ENCODE measurements at regions not wholly inside any gene's neighbourhood (a gene's known extent, or its start where the extent isn't known, plus 50 kb on each side); places are given as distances from the start of the nearest gene placed in this dataset.

DNA sequence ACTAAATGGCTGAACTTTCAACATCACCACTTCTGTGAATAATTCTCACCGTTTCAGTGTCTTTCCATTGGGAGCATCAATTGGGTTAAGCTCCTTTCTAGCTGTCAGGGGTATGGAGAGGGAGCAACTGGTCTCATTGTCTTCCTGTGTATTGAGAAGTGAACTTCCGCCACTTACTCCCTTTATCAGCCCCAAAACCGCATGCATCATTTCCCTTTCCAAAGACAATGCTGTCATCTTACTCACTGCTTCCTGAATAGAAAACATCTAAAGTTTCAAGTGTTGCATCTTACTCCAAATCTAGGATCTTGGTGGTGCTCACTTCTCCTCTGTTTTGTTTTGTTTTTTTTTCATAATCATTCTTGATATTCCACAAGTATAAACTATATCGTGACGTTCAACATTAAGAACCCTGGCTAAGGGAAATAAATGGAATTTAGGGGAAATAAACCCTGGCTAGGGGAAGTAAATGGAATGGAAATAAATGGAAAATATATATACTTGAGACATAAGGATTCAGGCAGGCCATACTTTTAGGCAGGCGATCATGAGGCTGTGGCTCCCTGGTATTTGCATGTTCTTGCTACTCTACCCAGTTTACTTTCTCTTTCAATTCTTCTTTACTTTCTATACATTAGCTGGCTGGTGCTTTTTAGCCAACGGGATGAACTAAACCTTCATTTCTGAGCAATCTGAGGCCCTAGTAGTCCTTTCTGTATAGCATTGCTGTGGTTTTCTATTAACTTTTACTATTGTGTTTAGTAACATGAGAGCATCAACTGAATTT is 371.9 kb downstream of the BMPER start:
- DNase-seq = no peak

DNA sequence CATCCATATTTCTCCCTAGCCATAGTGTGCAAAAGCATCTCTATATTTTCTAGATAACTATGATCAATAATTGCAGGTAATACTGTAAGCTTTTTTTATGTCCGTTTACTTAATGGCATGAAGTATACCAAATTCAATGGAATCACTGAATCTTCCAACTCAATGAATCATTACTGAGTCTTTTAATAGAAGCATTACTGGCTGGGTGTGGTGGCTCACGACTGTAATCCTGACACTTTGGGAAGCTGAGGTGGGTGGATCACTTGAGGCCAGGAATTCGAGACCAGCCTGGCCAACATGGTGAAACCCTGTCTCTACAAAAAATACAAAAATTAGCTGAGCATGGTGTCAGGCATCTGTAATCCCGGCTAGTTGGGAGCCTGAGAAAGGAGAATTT is 372.5 kb downstream of the BMPER start:
- DNase-seq = no peak

DNA sequence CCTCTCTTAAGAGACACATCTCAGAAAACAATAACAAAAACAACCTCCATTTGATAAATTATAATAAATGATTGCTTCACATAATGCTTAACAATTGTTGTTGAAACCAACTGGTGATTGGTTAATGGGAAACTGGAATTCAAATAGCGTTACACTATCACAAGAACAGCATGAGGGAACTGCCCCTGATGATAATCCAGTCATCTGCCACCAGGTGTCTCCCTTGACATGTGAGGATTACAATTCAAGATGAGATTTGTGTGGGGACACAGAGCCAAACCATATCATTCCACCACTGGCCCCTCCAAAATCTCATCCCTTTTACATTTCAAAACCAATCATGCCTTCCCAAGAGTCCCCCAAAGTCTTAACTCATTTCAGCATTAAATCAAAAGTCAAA is 375.9 kb downstream of the BMPER start:
- no peak for DNase-seq

DNA sequence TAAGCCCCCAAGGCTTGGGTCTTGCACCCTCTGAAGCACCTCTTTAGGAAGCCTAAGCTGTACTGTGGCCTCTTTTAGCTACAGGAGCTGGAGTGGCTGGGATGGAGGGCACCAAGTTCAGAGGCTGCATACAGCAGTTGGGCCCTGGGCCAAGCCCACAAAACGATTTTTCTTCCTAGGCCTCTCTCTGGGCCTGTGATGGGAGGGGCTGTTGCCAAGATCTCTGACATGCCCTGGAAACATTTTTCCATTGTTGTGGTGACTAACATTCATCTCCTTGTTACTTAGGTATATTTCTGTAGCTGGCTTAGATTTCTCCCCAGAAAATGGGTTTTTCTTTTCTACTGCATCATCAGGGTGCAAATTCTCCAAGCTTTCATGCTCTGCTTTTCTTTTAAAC is 375.7 kb upstream of the NPSR1 start:
- DNase-seq = no peak

DNA sequence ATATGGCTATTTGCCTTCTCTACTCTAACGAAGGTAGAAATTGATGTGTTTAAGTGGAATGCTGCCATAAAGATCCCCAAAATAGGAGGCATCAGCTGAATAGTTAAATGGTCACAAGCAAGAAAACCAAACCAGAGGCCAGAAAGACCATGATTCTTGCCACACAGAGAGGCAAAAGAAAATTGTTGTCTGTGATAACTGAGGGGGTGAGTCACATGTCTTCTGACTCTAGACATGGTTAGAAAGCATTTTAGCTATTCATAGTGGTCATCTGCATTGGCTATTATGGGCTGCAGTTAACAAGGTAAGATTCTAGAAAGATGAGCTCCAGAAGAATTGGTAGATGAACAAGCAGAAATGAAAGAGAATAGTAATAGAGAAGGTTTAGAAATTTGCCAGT is 361.4 kb upstream of the NPSR1 start:
- DNase-seq = no peak

DNA sequence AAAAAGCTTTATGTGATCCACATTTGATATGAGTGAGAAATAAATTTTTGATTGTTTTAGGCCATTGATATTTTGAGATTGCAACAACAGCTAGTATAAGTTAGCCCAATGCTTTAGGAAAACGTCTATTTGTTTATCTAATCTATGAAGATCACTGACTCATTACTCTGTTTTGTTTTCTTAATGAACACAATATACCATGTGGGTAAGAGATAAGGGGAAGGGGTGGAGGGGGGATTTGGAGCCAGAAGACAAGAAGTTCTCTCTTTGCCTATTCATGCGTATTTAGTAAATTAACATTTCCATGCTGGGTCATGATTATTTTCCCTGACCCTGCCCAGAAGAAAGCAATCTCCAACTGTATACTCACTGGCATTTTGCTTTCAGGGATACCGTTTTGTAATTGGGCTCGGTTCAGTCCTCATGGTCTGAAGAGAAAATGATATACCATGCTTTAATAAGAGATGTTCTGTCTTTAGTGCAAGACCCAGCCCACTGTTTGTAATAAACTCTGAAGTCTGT is 359.5 kb upstream of the NPSR1 start:
- no peak for DNase-seq

DNA sequence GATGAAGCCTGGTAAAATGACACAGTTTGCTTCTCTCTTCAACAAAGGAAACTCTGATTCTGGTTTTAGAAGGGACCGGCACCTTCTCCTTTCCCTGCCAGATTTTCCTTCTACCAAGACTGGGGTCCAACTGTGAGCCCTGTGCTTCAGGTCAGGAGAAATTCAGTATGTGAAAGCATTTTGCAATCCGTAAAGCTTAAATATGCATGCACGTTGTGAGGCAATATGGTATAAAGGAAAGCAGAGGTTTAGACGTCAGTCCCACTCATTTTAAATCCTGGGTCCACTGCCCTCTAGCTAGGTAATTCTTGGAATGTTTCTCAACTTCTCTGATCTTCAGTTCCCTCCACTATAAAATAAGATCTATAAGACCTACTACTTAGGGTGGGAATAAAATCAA is 359.0 kb upstream of the NPSR1 start:
- DNase-seq = no peak

DNA sequence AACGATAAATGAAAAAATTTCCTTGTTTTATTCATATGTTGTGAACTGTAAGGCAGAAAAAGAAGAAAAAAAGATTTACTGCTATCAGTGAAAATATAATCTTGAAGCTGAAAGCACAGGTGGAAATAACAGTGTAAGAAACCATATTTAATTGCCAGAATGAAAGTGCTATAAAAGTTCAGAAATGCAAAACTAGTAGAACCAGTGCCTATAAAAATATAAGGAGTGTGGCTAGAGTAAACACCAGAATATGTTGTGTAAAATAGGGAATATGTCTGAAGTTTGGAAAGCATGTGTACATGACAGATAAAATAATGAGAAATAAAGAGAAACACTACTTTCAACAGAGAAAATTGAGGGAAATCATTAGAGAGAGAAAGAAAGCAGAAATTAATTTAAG is 350.5 kb upstream of the NPSR1 start:
- no peak for DNase-seq

DNA sequence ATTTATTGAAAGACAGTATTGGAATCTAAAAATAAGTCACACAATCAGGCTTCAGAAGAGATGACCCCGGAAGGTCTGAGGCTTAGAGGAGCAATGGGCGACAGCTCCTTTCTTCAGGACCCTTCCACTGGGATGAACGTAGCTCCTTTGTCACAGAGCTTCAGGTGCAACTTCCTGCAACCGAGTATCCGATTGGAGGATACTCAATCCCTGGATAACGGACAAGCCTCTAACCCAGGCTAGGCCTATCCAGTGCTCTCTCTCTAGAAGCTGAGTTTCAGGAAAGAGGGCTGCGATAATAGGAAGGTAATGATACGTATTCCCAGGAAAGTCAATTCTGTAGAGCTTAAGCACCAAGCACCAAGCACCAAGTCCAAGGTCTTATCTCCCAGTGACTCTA is 349.4 kb upstream of the NPSR1 start:
- no peak for DNase-seq

DNA sequence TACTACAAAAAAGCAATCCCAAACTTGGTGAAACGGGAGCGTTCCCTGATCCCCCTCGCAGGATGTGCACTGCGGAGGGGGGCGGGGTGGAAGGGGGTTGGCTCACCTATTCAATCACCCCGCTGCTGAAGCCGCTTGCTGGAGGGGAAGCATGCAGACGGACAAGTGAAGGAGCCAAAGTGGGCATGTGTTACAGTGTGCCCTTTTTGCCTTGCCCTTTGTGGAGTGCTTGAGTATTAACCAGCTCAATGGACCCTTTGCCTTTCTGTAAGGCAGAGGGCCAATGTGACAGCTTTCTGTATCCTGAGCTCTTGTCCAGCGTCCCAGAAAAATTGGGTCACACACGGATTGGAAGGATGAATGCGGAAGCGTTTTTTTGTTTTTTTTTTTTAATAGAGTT is 348.9 kb upstream of the NPSR1 start:
- DNase-seq = no peak

DNA sequence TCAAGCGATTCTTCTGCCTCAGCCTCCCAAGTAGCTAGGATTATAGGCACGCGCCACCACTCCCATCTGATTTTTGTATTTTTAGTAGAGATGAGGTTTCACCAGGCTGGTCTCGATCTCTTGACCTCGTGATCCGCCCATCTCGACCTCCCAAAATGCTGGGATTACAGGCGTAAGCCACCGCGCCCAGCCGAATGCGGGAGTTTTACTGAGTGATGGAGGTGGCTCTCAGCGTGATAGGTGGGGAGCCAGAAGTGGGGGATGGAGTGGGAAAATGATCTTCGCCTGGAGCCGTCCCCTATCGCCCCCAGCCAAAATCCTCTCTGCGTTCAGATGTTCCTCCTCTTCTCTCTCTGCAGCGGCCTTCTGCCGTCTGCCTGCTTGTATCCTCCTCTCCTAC is 348.4 kb upstream of the NPSR1 start:
- DNase-seq = no peak

DNA sequence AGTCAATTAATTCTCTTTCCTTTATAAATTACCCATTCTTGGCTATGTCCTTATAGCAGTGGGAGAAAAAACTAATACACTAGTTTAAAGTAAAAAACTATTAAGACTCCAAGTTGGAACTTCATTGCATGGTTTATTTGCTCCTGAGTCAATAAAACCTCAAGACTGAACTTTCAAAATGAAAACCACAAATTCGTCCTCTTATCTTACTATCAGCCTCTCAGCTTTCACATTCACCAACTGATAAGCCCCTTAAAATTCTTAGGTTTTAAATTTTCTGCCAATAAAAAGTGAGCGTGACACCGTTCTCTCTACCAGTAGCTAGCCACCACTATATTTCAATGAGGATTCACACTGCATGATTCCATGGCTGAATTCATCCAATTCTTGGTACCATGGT is 346.4 kb upstream of the NPSR1 start:
- no peak for DNase-seq

DNA sequence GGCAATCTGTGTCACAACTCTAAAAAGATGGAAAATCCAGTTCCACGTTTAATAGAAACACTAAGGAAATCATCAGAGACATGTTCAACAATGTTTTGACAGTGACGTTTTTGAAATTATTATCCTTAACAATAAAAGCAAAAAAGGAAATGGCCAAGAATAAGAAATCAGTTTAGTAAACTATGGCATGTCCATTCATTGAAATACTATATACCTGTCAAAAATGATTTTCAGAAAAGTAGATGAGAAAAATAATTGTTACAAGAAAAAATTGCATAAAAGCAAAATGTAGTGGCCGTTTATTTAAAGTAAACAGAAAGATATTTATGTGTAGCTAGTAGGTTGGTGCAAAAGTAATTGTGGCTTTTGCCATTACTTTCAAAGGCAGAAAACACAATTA is 345.4 kb upstream of the NPSR1 start:
- DNase-seq = no peak

DNA sequence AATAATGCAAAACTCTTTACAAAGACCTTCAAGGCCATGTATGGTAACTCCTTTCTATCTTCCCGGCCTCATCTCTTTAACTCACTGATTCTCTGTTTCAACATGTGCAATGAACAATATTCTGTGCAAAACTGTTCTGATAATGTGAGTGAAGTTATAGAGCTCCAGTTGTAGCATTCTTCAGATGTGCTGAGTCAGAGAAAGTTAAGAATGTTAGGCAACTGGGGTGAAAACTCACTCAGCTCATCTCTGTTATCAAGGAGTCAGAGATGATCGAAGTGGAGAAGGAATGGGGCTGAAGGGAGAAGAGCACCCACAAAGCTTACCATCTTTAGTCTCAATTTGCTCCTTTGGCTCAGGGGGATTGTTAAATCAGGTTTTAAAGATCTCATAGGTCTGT is 344.7 kb upstream of the NPSR1 start:
- DNase-seq = no peak

DNA sequence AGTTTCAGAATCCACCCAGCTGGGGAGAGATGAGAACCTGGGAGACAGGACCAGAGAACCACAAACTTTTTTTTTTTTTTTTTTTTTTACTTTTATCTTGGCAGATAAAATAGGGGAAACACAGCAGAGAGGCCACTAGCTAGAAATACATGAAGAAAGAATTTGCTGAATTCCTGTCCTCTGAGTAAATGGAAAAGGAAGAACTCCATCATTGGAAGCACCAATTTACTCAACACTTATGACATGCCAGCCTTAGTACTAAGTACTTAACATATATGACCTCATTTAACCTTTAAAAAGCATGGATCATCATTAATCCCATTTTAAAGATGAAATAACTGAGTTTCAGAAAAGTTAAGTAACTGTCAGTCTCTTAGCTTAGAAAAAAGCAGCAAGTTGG is 343.0 kb upstream of the NPSR1 start:
- DNase-seq = no peak

DNA sequence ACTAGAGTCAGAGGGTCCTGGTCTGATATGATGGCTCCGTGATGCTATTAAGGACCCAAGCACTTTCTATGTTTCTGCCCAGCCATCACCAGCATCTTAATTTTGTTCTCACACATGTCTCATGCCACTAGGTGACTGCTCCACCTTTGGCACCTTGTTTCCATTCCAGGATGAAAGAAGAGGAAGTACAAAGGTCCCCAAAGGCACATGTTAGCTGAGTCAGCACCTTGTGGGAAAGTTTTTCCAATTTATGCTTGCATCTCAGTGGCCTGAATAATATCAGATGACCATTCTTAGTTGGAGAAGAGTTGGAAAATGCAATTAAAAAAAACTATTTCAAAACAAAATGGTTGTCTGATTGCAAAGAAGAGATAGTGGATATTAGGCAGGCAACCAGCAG is 341.0 kb upstream of the NPSR1 start:
- no peak for DNase-seq

DNA sequence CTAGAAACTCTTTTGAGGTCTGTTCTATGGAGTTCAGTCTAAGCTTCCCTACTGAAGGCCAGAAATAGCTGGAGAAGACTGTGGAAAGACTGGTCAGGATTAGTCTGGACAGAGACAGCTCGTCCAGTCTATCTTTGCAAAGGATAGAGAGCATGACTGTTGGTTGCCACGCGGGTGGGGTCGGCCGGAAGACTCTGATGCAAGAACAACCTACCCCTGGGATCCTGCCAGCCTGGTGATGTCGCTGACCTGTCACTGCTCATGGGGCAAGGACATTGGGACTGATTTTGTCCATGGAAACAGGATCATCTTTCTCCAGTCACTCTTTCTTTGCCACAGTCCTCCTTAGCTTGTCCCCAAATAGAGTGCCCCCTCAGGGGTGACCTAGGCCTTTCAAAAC is 337.6 kb upstream of the NPSR1 start:
- DNase-seq = no peak

DNA sequence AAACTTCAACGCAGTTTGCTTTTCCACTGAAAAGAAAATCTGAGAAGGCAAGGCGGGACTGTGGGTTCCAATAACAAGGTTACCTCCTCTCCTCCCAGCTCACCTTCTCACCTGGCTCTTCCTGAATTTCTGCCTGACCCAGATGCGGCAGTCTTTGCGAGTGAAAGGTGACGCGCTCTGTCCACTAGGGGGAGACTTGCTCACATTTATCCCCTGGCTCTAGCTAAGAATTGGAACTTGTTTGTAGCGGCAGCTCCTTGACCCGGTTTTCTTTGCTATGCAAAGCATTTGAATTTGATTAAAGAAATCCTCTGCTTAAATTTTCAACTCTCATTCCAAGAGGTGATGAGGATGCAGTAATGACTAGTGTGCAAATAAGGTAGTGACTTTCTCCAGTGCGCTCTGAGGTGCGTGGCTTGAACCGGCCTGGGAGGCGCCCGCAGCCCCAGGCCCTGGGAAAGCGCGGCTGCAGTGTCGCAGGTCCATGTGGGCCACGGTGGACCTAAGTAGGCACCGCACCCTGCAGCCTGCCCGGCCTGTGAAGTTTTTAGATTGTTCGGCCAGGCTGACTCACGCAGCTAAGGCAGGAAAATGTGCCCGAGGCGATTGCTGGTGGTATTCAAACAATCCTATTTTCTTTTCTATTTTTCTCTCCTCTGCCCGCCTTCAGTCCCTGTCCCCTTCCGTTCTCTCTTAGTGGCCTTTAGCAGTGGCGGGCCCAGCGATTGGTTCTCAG is 336.9 kb upstream of the NPSR1 start:
- DNase-seq = peak; percentile 1

DNA sequence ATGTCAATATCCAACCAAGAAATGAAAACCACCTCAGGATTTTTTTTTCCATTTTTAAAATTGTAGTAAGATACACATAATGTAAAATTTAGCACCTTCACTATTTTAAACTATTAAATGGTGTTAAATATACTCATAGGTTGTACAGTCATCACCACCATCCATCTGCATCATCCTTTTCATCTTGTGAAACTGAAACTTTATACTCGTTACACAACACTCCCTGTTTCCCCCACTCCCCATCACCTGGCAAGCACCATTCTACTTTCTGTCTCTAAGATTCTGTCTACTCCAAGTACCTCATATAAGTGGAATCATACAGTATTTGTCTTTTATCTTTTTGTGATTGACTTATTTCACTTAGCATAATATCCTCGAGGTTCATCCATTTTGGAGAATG is 335.2 kb upstream of the NPSR1 start:
- DNase-seq = no peak

DNA sequence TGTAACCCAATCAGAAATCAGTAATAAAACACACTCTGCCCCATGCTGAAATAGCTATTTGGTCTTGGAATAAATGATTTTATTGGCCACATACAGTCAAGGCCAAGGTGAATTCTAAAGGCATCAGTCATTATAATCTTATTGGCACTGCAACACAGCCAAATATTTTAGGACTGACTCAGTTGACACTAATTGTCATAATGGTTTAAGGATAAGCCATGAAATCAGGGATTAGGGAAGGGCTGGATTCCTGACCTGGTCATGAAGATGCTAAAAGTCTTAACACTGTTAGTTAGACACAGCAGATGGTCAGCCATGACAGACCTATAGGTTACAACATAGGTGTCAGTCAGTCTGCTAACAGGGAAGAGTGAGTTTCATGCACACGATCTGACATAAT is 330.3 kb upstream of the NPSR1 start:
- no peak for DNase-seq

DNA sequence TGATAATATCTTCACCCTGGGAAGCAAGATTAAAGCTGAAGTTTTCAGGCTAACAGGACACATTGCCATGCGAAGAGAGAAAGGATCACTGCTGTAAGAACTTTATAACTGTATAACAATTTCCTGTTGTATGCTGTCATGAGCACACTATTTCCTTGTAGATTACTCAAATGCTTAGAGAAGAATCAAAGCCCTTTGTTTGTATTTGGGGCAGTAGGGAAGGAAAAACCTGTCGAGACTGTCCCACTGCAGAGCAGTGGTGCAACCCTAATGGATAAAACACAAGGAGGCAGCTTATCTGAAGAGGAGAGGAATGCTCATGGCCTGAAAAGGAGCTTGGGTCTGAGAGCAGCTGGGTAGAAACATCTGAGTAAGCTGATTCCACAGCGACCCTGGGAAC is 327.7 kb upstream of the NPSR1 start:
- DNase-seq = no peak

DNA sequence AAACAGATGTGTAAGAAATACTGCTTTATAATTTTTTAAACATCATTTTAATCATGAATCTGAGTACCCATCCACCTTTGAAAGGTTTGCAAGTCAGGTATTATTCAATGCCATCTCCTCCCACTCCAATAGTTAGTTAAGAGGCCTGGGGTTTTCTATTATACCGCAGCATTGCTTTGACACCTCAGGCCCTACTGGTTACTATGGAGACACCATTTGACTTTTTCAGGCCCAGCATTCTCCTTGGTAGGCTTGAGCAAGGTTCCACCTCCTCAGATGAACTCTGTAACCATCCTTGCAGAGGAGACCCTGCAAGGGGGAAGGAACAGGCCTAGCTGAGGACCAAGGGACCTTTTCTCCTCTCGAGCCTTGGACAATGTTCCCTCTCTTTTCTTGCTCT is 326.9 kb upstream of the NPSR1 start:
- DNase-seq = no peak

DNA sequence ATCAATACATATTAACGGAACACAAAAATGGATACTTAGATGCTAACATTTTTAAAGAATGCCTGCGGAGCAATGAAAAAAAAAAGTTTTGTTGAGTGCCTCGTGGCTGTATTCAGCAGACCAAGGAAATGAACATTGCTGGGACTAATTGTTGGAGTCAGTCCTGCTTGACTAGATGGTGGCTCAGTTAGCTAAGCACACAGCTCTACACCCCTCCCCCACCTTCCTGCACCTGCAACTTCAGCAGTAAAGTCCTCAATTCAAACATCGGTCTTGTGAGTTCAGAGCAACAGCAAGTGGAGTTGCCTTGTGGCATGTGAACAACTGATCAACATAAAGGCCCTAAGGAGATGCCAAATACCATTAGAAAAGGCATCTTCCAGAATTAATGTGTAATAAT is 326.0 kb upstream of the NPSR1 start:
- DNase-seq = no peak

DNA sequence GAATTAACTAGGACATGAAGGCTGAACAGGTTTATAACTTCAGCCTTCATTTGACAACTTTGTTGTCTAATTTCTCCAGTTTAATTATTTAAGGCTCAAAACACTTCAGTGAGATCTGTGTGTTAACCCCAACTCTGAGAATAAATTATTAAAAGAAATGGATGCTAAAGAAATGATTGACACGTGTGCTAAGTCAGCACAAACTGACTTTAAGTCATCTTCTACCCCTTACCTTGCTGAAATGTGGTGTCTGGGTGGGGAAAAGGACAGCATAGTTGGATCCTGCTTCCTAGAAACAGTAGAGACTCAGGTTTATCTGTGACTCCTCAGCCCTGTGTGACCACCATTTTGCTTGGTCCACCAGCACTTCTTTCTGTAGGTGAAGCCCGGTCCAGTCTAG is 324.8 kb upstream of the NPSR1 start:
- DNase-seq = no peak

DNA sequence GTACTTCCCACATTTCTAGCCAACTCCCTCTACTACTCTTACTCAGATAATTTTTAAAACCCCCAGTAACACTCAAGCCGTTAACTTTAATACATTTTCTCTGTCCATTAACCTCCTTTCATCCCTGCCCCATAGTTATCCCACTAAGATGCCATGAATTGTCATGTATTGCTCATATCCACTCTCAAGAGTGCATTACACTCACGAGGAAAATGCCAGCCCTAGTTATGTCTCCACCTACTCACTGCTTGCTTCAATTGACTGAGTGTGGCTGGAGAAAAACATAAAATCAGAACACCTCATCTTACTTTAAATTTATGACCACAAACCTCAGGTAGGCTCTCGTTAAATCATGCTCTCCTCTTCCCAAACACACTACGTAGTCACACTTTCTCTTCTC is 324.1 kb upstream of the NPSR1 start:
- no peak for DNase-seq

Measured in NCI-H524 treated with DMSO at 0.1 percent for 48 hours (cell line).